CD14-positive monocyte (primary cell): ENCODE measurements at regions not wholly inside any gene's neighbourhood (a gene's known extent, or its start where the extent isn't known, plus 50 kb on each side); places are given as distances from the start of the nearest gene placed in this dataset.

Source experiments
- DNase-seq, 3 donors: peaks; one replicate each; pipeline ENCODE4 v3.0.0-alpha.2; 2011 to 2022
- H2AFZ ChIP-seq: 2 replicates; pipeline ENCODE4 v1.6.0; 2012; ENCODE audit warnings: mild to moderate bottlenecking, low read depth, low read length, inconsistent platforms; ENCODE audit not compliant: insufficient read depth, poor library complexity, severe bottlenecking
- H3K27ac ChIP-seq, 2 donors: 1 replicate in 1 of 2; 2 replicates in 1 of 2; pipeline ENCODE4 v1.5.1; 2012 to 2013; ENCODE audit warnings: low read length in 2 of 2, control low read depth in 1 of 2, inconsistent platforms in 1 of 2, low read depth in 1 of 2, mild to moderate bottlenecking in 1 of 2
- H3K27me3 ChIP-seq, 2 donors: one replicate each; pipeline versions ENCODE4 v1.6.0 to v1.6.1; 2011 to 2013; ENCODE audit warnings: low read length in 2 of 2; ENCODE audit not compliant: control insufficient read depth in 2 of 2, insufficient read depth in 2 of 2
- H3K36me3 ChIP-seq, 2 donors: replicated peaks in 1 of 2; 1 replicate in 1 of 2; 2 replicates in 1 of 2; pipeline versions ENCODE4 v1.5.1 to v1.6.1; 2012 to 2013; ENCODE audit warnings: low read length in 2 of 2, control low read depth in 1 of 2, inconsistent platforms in 1 of 2, mild to moderate bottlenecking in 1 of 2; ENCODE audit not compliant: insufficient read depth in 2 of 2, control insufficient read depth in 1 of 2
- H3K4me1 ChIP-seq, 2 donors: 1 replicate in 1 of 2; 2 replicates in 1 of 2; pipeline versions ENCODE4 v1.5.1 to v1.6.1; 2012 to 2013; ENCODE audit warnings: low read length in 2 of 2, control low read depth in 1 of 2, inconsistent platforms in 1 of 2, mild to moderate bottlenecking in 1 of 2, moderate library complexity in 1 of 2; ENCODE audit not compliant: insufficient read depth in 2 of 2, control insufficient read depth in 1 of 2
- H3K4me2 ChIP-seq: replicated peaks from 2 replicates; pipeline ENCODE3; 2012; ENCODE audit warnings: low read length, moderate library complexity, mild to moderate bottlenecking; ENCODE audit not compliant: poor library complexity, severe bottlenecking; ENCODE audit errors: extremely low read depth
- H3K4me3 ChIP-seq, 3 experiments: fragments of 200-600 bp in 1 of 3; sonication (generic) in 1 of 3; replicated peaks in 1 of 3; 1 replicate in 2 of 3; 2 replicates in 1 of 3; pipeline ENCODE4 v1.5.1; 2011 to 2013; ENCODE audit warnings: low read length in 3 of 3, mild to moderate bottlenecking in 3 of 3, control low read depth in 2 of 3, low read depth in 2 of 3, inconsistent platforms in 1 of 3, moderate library complexity in 1 of 3
- H3K79me2 ChIP-seq: 2 replicates; pipeline ENCODE4 v1.6.0; 2012; ENCODE audit warnings: mild to moderate bottlenecking, control low read depth, inconsistent platforms, low read length, moderate library complexity; ENCODE audit not compliant: insufficient read depth
- H3K9ac ChIP-seq: 2 replicates; pipeline ENCODE4 v1.6.0; 2017; ENCODE audit warnings: low read length, mild to moderate bottlenecking; ENCODE audit not compliant: insufficient read depth, poor library complexity, severe bottlenecking
- H3K9me3 ChIP-seq, 2 donors: replicated peaks in 1 of 2; 1 replicate in 1 of 2; 2 replicates in 1 of 2; pipeline versions ENCODE4 v1.5.1 to v1.6.1; 2012 to 2013; ENCODE audit warnings: low read length in 2 of 2, control low read depth in 1 of 2; ENCODE audit not compliant: control insufficient read depth in 1 of 2, insufficient read depth in 1 of 2
- H4K20me1 ChIP-seq: 2 replicates; pipeline ENCODE4 v1.6.0; 2012; ENCODE audit warnings: mild to moderate bottlenecking, low read length, control low read depth, moderate library complexity; ENCODE audit not compliant: insufficient read depth
- H3K27ac Mint-ChIP-seq, 7 donors: one replicate each; pipeline ENCODE4 v1.8.0; 2020; ENCODE audit warnings: mild to moderate bottlenecking in 7 of 7, mixed read lengths in 7 of 7, moderate library complexity in 6 of 7, inconsistent platforms in 2 of 7
- H3K27me3 Mint-ChIP-seq, 3 donors: one replicate each; pipeline ENCODE4 v1.8.0; 2021 to 2022; ENCODE audit warnings: low read depth in 3 of 3, mild to moderate bottlenecking in 3 of 3, mixed read lengths in 3 of 3, moderate library complexity in 3 of 3, inconsistent platforms in 1 of 3
- H3K36me3 Mint-ChIP-seq, 2 donors: one replicate each; pipeline ENCODE4 v1.8.0; 2020; ENCODE audit warnings: mixed read lengths in 2 of 2, inconsistent platforms in 1 of 2, mild to moderate bottlenecking in 1 of 2
- H3K4me1 Mint-ChIP-seq: one replicate; pipeline ENCODE4 v1.8.0; 2020; ENCODE audit warnings: mild to moderate bottlenecking, mixed read lengths
- H3K4me3 Mint-ChIP-seq, 2 donors: one replicate each; pipeline ENCODE4 v1.8.0; 2020; ENCODE audit warnings: mild to moderate bottlenecking in 2 of 2, mixed read lengths in 2 of 2, moderate library complexity in 1 of 2
- H3K9me3 Mint-ChIP-seq, 7 donors: one replicate each; pipeline ENCODE4 v1.8.0; 2020 to 2022; ENCODE audit warnings: mixed read lengths in 7 of 7, mild to moderate bottlenecking in 6 of 7, moderate library complexity in 6 of 7, inconsistent platforms in 2 of 7
- WGBS: methylation state at CpG from one replicate; pipeline ENCODE4 v1.1.5; 2013; ENCODE audit warnings: missing lambda C conversion rate; ENCODE audit not compliant: insufficient coverage; 5-methylcytosine and 5-hydroxymethylcytosine counted together
- intact Hi-C, 2 donors: fragments of 100-400 bp; cut with micrococcal nuclease; formaldehyde crosslinking; loops; one replicate each; pipeline versions ENCODE4 v1.15.0 to v1.15.1; 2023
- TF ChIP-seq, protein P1 (sequence below): fragments of 200-600 bp; IDR thresholded peaks from one replicate; pipeline ENCODE4 v1.8.0; 2022; ENCODE audit warnings: antibody characterized with exemption, mild to moderate bottlenecking

DNA sequence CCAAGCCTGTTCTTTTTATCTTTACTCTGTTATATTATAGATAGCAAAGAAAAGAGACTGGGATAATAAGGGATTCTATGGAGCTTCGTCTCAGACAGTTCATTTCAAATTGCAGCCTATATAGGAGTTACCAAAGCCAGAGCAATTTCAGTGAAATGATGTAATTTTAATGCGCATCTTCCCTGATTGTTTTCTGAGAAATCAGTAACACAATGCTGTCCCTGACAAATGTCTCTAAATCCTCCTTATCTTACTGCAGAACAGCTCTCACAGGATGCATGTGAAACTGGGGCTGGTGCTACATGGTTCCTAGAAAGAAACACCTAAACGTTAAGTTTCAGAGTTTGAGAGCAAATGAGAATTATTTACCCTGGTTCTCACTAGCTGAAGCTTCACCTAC, 467.9 kb upstream of the ANO3 start:
- Histone ChIP-seq H3K27ac (no peak overlapping the region), H3K79me2 (no peaks in the 10 kb centered on the region), H3K4me2 (no peak overlapping the region), H3K4me3 (no peak overlapping the region), H4K20me1 (no peaks in the 10 kb centered on the region), H3K36me3 (no peaks in the 10 kb centered on the region), H2AFZ (no peak overlapping the region), H3K9ac (no peak overlapping the region), H3K27me3 (no peaks in the 10 kb centered on the region), H3K4me1 (no peaks in the 10 kb centered on the region), H3K9me3 (no peaks in the 10 kb centered on the region)
- no peaks in the 10 kb centered on the region for H3K4me1 Mint-ChIP-seq
- DNase-seq, result no peak
- H3K9me3 Mint-ChIP-seq, result no peaks in the 10 kb centered on the region
- no CpG with 5 or more reads among the region's 3 CpGs for WGBS
- TF ChIP-seq, protein P1, sequence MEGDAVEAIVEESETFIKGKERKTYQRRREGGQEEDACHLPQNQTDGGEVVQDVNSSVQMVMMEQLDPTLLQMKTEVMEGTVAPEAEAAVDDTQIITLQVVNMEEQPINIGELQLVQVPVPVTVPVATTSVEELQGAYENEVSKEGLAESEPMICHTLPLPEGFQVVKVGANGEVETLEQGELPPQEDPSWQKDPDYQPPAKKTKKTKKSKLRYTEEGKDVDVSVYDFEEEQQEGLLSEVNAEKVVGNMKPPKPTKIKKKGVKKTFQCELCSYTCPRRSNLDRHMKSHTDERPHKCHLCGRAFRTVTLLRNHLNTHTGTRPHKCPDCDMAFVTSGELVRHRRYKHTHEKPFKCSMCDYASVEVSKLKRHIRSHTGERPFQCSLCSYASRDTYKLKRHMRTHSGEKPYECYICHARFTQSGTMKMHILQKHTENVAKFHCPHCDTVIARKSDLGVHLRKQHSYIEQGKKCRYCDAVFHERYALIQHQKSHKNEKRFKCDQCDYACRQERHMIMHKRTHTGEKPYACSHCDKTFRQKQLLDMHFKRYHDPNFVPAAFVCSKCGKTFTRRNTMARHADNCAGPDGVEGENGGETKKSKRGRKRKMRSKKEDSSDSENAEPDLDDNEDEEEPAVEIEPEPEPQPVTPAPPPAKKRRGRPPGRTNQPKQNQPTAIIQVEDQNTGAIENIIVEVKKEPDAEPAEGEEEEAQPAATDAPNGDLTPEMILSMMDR, result no peak
- H3K27ac Mint-ChIP-seq, result no peak overlapping the region
- no peaks in the 10 kb centered on the region for H3K36me3 Mint-ChIP-seq
- no peak overlapping the region for H3K4me3 Mint-ChIP-seq
- intact Hi-C loops, result no loop called here
- no peaks in the 10 kb centered on the region for H3K27me3 Mint-ChIP-seq

DNA sequence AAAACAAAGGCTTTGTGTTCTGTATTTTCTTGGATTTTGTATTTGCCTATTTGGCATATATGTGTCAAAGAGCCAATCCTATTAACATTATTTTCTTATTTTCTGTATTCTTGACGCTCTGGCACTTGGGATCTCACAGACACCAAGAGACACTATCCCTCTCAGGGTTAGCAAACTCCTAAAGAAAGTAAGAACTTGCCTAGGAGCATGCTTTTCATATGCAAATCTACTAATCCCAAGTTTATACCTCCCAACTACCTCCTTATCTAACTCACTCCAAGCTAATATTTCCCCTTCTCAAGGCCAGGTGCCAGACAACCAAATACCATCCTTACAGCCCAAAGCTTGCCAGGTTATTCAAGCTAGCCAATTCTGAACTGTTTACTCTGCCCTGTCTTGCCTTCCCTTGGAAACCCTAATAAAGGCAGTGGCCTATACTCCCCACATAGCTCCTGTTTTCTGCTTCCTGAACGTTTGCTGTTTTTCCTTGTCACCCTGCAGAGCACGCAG, 455.4 kb upstream of the ANO3 start:
- H3K9me3 Mint-ChIP-seq, result peaks cover 0 to 2% (median 0%) of the 10 kb centered on the region in 7 donors
- no peaks in the 10 kb centered on the region for H3K36me3 ChIP-seq
- H4K20me1 ChIP-seq, result no peaks in the 10 kb centered on the region
- H2AFZ ChIP-seq, result no peak overlapping the region
- H3K27ac ChIP-seq, result no peak overlapping the region
- H3K9me3 ChIP-seq, result no peaks in the 10 kb centered on the region
- no peaks in the 10 kb centered on the region for H3K27me3 Mint-ChIP-seq
- H3K36me3 Mint-ChIP-seq, result no peaks in the 10 kb centered on the region
- H3K79me2 ChIP-seq, result no peaks in the 10 kb centered on the region
- DNase-seq, result no peak
- H3K4me3 Mint-ChIP-seq, result no peak overlapping the region
- no peaks in the 10 kb centered on the region for H3K4me1 Mint-ChIP-seq
- H3K9ac ChIP-seq, result no peak overlapping the region
- TF ChIP-seq, protein P1, result no peak
- no peaks in the 10 kb centered on the region for H3K4me1 ChIP-seq
- H3K27me3 ChIP-seq, result no peaks in the 10 kb centered on the region
- no peak overlapping the region for H3K4me3 ChIP-seq
- no peak overlapping the region for H3K27ac Mint-ChIP-seq
- WGBS, result 69% methylated on average over 3 of the region's 3 CpGs
- intact Hi-C loops, result no loop called here
- H3K4me2 ChIP-seq, result no peak overlapping the region
